SH-SY5Y (cell line): ENCODE measurements at regions not wholly inside any gene's neighbourhood (a gene's known extent, or its start where the extent isn't known, plus 50 kb on each side); places are given as distances from the start of the nearest gene placed in this dataset.

Experiments
- GATA2 ChIP-seq: IDR thresholded peaks from 2 replicates; pipeline ENCODE4 v1.6.1; 2011; ENCODE audit warnings: mild to moderate bottlenecking, low read depth, low read length
- GATA3 ChIP-seq: IDR thresholded peaks from 2 replicates; pipeline ENCODE4 v1.6.1; 2011; ENCODE audit warnings: low read depth, mild to moderate bottlenecking, low read length, moderate library complexity

GRCh38 chr20:16674243-16674642 is 55.6 kb upstream of the SNRPB2 start:
- TF ChIP-seq GATA2 (no peak), GATA3 (no peak)
